HepG2 (cell line): ENCODE measurements at regions not wholly inside any gene's neighbourhood (a gene's known extent, or its start where the extent isn't known, plus 50 kb on each side); places are given as distances from the start of the nearest gene placed in this dataset.

ENCODE experiments used
- ATAC-seq: fragments of 200-7000 bp; cut with Tn5 transposase; 3 replicates; pipeline ENCODE4 v1.9.1; 2020; ENCODE audit warnings: mild to moderate bottlenecking, moderate library complexity
- BruUV-seq: library from RNA; stranded (reverse); fragments of 400-500 nt; replicated peaks from 2 replicates; lab custom pipeline; 2021; lab: Mats Ljungman, UMichigan
- CTCF ChIA-PET: fragments of 300-600 bp; formaldehyde crosslinking; extraction: SDS; loops from one replicate; lab custom pipeline; 2021; ENCODE audit warnings: low total read pairs, inconsistent platforms, low intra/inter-chr PET ratio; lab: Yijun Ruan, JAX
- POLR2A ChIA-PET: fragments of 350-600 bp; sonication (Branson Sonifier 250); formaldehyde crosslinking; loops from one replicate; lab custom pipeline; 2020; ENCODE audit warnings: antibody characterized with exemption, inconsistent platforms; lab: Yijun Ruan, JAX
- DNase-seq: peaks from one replicate; pipeline ENCODE4 v3.0.0-alpha.2; 2015; ENCODE audit warnings: low spot score
- FAIRE-seq: peaks from 3 replicates; lab custom pipeline; 2011; peaks lifted over from hg19 to GRCh38; lab: Jason Lieb, UNC
- H2AFZ ChIP-seq: one replicate; pipeline ENCODE4 v1.6.1; 2011; ENCODE audit warnings: low read length, inconsistent platforms
- H3K27ac ChIP-seq: fragments of 300-600 bp; 3 replicates; pipeline ENCODE4 v1.8.0; 2011; ENCODE audit warnings: mixed run types, mild to moderate bottlenecking, mixed read lengths, low read length, inconsistent platforms; ENCODE audit not compliant: insufficient read depth; ENCODE audit errors: extremely low read length
- H3K27me3 ChIP-seq, 2 experiments: fragments of 200-600 bp in 1 of 2; 2 replicates in 1 of 2; 3 replicates in 1 of 2; pipeline versions ENCODE4 v1.6.0 to v1.8.0; 2011; ENCODE audit warnings: low read length in 2 of 2, mild to moderate bottlenecking in 2 of 2, moderate library complexity in 2 of 2, inconsistent platforms in 1 of 2; ENCODE audit not compliant: insufficient read depth in 2 of 2, control insufficient read depth in 1 of 2
- H3K36me3 ChIP-seq, 2 experiments: fragments of 200-600 bp in 1 of 2; replicated peaks in 1 of 2; 2 replicates in 1 of 2; 3 replicates in 1 of 2; pipeline versions ENCODE4 v1.5.1 to v1.8.0; 2011; ENCODE audit warnings: low read length in 2 of 2, inconsistent platforms in 1 of 2; ENCODE audit not compliant: insufficient read depth in 2 of 2, control insufficient read depth in 1 of 2
- H3K4me1 ChIP-seq: 2 replicates; pipeline ENCODE4 v1.5.1; 2012; ENCODE audit warnings: low read length, inconsistent platforms; ENCODE audit not compliant: insufficient read depth
- H3K4me2 ChIP-seq: 2 replicates; pipeline ENCODE4 v1.6.0; 2011; ENCODE audit warnings: low read depth, low read length, inconsistent platforms
- H3K4me3 ChIP-seq, 3 experiments: fragments of 200-600 bp in 1 of 3; sonication (generic), shearing (Covaris generic) in 1 of 3; replicated peaks in 1 of 3; 2 replicates each; pipeline ENCODE4 v1.5.1; 2011 to 2016; ENCODE audit warnings: low read length in 3 of 3, inconsistent platforms in 2 of 3, low read depth in 2 of 3, mild to moderate bottlenecking in 2 of 3, control low read depth in 1 of 3, mixed read lengths in 1 of 3; ENCODE audit not compliant: insufficient read depth in 1 of 3
- H3K79me2 ChIP-seq: one replicate; pipeline ENCODE4 v1.6.1; 2011; ENCODE audit warnings: low read length, inconsistent platforms; ENCODE audit not compliant: insufficient read depth
- H3K9ac ChIP-seq: 2 replicates; pipeline ENCODE4 v1.6.0; 2011; ENCODE audit warnings: mild to moderate bottlenecking, low read depth, low read length, inconsistent platforms; ENCODE audit not compliant: insufficient read depth
- H3K9me3 ChIP-seq: 2 replicates; pipeline ENCODE4 v1.5.1; 2012; ENCODE audit warnings: mild to moderate bottlenecking, low read length
- H4K20me1 ChIP-seq: 2 replicates; pipeline ENCODE4 v1.6.0; 2011; ENCODE audit warnings: inconsistent platforms, mild to moderate bottlenecking, low read length, moderate library complexity; ENCODE audit not compliant: insufficient read depth
- CENPT ChIP-seq: sonication (generic); formaldehyde crosslinking; IDR thresholded peaks from 2 replicates; pipeline ENCODE4 v1.8.0; 2022; ENCODE audit warnings: low read depth, mild to moderate bottlenecking, moderate library complexity, missing genetic modification reagents
- EHMT2 ChIP-seq: fragments of 200-600 bp; sonication (generic); IDR thresholded peaks from 2 replicates; pipeline ENCODE4 v1.7.0; 2017; ENCODE audit warnings: antibody characterized with exemption, low read depth, low read length, borderline replicate concordance
- JUN ChIP-seq: sonication (generic); formaldehyde crosslinking; IDR thresholded peaks from 2 replicates; pipeline ENCODE4 v1.4.0; 2020; ENCODE audit warnings: mild to moderate bottlenecking, missing genetic modification reagents
- KDM3A ChIP-seq: IDR thresholded peaks from 2 replicates; pipeline ENCODE4 v1.6.1; 2018; ENCODE audit warnings: low read depth, missing compliant biosample characterization
- NFKB2 ChIP-seq: sonication (generic); formaldehyde crosslinking; IDR thresholded peaks from 2 replicates; pipeline ENCODE4 v1.4.0; 2020; ENCODE audit warnings: missing genetic modification reagents, borderline replicate concordance
- POLR2A ChIP-seq, 2 experiments: IDR thresholded peaks; 2 replicates each; pipeline ENCODE4 v1.6.1; 2011; ENCODE audit warnings: low read depth in 2 of 2, low read length in 2 of 2, mild to moderate bottlenecking in 1 of 2, moderate library complexity in 1 of 2; ENCODE audit not compliant: insufficient read depth in 1 of 2
- ZBTB3 ChIP-seq: sonication (generic); formaldehyde crosslinking; IDR thresholded peaks from 2 replicates; pipeline ENCODE4 v1.4.0; 2020; ENCODE audit warnings: low read depth, mild to moderate bottlenecking, moderate library complexity, missing genetic modification reagents, borderline replicate concordance
- ZFP36L1 ChIP-seq: sonication (generic); formaldehyde crosslinking; IDR thresholded peaks from 2 replicates; pipeline ENCODE4 v1.8.0; 2022; ENCODE audit warnings: mild to moderate bottlenecking, missing genetic modification reagents, moderate library complexity
- ZNF121 ChIP-seq: sonication (generic); formaldehyde crosslinking; IDR thresholded peaks from 2 replicates; pipeline ENCODE4 v1.5.0; 2020; ENCODE audit warnings: mild to moderate bottlenecking, missing genetic modification reagents
- ZNF180 ChIP-seq: sonication (generic); formaldehyde crosslinking; IDR thresholded peaks from 2 replicates; pipeline ENCODE4 v1.4.0; 2020; ENCODE audit warnings: low read depth, missing genetic modification reagents, borderline replicate concordance
- ZNF7 ChIP-seq: IDR thresholded peaks from 2 replicates; pipeline ENCODE4 v1.6.1; 2016; ENCODE audit warnings: missing biosample characterization, missing genetic modification reagents
- whole genome bisulfite sequencing: methylation state at CpG from one replicate; pipeline ENCODE4 v1.1.6; 2017; ENCODE audit warnings: low lambda C conversion rate; 5-methylcytosine and 5-hydroxymethylcytosine counted together
- in situ Hi-C: cut with HindIII; loops from 2 replicates; pipeline ENCODE4 v1.10.0; 2017; ENCODE audit warnings: low pct_unique_long_range_greater_than_20kb; ENCODE audit not compliant: extremely low pct_ligation_motif_present
- intact Hi-C: fragments of 100-400 bp; cut with micrococcal nuclease; formaldehyde crosslinking; loops from one replicate; pipeline ENCODE4 v1.10.0; 2022; ENCODE audit not compliant: unreplicated experiment
- TF ChIP-seq, protein P1 (sequence below): sonication (generic); formaldehyde crosslinking; IDR thresholded peaks from 2 replicates; pipeline ENCODE4 v1.5.0; 2020; ENCODE audit warnings: mild to moderate bottlenecking, missing genetic modification reagents
- TF ChIP-seq, protein P2 (sequence below): sonication (generic); formaldehyde crosslinking; IDR thresholded peaks from 2 replicates; pipeline ENCODE4 v1.4.0; 2020; ENCODE audit warnings: missing genetic modification reagents
- TF ChIP-seq, protein P3 (sequence below): sonication (generic); formaldehyde crosslinking; IDR thresholded peaks from 2 replicates; pipeline ENCODE4 v1.8.1; 2023; ENCODE audit warnings: mild to moderate bottlenecking, missing genetic modification reagents

DNA sequence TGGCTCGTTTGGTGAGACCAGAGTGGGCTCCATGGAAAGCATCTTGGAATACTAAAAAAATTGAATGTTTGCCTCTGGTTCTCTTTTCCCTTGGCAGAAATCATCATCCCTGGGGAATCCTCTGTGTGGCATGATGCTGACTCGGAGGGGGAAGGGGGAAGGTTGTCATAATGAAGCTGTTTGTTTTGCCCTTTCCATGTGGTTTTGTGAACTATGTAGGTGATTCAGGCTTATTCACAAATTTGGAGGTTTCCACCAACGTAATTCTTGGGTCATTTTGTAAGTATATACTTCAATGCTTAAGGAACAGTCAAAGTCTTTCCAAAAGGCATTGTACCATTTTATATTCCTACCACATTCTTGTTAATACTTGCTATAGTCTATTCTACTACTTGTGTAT is 754.0 kb upstream of the FAT3 start (continued):
- TF ChIP-seq EHMT2 (no peak), CENPT (CRISPR knock-in tag) (no peak), NFKB2 (no peak), ZNF7 (CRISPR knock-in tag) (no peak)

DNA sequence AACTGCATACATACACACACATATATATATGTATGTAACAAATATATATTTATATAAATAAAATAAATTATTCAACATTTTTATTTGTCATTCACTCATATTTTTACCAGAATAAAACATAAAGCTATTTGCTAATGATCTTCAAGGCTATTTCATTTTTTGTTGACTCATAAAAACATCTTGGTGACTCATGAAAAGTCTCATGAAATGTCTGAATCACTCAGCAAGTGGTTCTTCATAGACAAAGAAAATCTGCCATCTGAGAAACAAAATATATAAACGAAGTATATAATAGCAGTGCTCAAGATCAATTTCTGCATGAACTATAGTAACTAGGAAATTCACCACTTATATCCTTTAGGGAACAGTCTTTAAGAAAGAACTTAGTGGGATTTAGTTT is 764.8 kb upstream of the FAT3 start:
- no peak overlapping the region for H3K4me2 ChIP-seq
- intact Hi-C loops (no loop called here), in situ Hi-C loops (no loop called here)
- H3K4me1 ChIP-seq, result no peaks in the 10 kb centered on the region
- H3K4me3 ChIP-seq, result no peak overlapping the region
- CTCF ChIA-PET, result no interaction called here
- no peaks in the 10 kb centered on the region for H3K27me3 ChIP-seq
- no peak overlapping the region for H3K27ac ChIP-seq
- no peaks in the 10 kb centered on the region for H3K36me3 ChIP-seq
- H2AFZ ChIP-seq, result no peak overlapping the region
- peaks cover 15% of the 10 kb centered on the region for H3K9me3 ChIP-seq
- no peak for DNase-seq
- POLR2A ChIA-PET, result no interaction called here
- no peaks in the 10 kb centered on the region for H3K79me2 ChIP-seq
- BruUV-seq, result no TSS peak
- H3K9ac ChIP-seq, result no peak overlapping the region
- no peak for ATAC-seq
- TF ChIP-seq ZNF121, result no peak
- no peak for TF ChIP-seq ZBTB3
- TF ChIP-seq, protein P1, sequence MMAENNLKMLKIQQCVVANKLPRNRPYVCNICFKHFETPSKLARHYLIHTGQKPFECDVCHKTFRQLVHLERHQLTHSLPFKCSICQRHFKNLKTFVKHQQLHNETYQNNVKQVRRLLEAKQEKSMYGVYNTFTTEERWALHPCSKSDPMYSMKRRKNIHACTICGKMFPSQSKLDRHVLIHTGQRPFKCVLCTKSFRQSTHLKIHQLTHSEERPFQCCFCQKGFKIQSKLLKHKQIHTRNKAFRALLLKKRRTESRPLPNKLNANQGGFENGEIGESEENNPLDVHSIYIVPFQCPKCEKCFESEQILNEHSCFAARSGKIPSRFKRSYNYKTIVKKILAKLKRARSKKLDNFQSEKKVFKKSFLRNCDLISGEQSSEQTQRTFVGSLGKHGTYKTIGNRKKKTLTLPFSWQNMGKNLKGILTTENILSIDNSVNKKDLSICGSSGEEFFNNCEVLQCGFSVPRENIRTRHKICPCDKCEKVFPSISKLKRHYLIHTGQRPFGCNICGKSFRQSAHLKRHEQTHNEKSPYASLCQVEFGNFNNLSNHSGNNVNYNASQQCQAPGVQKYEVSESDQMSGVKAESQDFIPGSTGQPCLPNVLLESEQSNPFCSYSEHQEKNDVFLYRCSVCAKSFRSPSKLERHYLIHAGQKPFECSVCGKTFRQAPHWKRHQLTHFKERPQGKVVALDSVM, result no peak
- TF ChIP-seq, protein P2, sequence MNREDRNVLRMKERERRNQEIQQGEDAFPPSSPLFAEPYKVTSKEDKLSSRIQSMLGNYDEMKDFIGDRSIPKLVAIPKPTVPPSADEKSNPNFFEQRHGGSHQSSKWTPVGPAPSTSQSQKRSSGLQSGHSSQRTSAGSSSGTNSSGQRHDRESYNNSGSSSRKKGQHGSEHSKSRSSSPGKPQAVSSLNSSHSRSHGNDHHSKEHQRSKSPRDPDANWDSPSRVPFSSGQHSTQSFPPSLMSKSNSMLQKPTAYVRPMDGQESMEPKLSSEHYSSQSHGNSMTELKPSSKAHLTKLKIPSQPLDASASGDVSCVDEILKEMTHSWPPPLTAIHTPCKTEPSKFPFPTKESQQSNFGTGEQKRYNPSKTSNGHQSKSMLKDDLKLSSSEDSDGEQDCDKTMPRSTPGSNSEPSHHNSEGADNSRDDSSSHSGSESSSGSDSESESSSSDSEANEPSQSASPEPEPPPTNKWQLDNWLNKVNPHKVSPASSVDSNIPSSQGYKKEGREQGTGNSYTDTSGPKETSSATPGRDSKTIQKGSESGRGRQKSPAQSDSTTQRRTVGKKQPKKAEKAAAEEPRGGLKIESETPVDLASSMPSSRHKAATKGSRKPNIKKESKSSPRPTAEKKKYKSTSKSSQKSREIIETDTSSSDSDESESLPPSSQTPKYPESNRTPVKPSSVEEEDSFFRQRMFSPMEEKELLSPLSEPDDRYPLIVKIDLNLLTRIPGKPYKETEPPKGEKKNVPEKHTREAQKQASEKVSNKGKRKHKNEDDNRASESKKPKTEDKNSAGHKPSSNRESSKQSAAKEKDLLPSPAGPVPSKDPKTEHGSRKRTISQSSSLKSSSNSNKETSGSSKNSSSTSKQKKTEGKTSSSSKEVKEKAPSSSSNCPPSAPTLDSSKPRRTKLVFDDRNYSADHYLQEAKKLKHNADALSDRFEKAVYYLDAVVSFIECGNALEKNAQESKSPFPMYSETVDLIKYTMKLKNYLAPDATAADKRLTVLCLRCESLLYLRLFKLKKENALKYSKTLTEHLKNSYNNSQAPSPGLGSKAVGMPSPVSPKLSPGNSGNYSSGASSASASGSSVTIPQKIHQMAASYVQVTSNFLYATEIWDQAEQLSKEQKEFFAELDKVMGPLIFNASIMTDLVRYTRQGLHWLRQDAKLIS, result no peak
- no peak for TF ChIP-seq JUN
- TF ChIP-seq POLR2A (IDR thresholded peaks at IDR 0.05; ENCODE audit: insufficient read depth in 1 of 2, low read depth in 2 of 2, low read length in 2 of 2), result no peak
- TF ChIP-seq ZFP36L1 (CRISPR knock-in tag), result no peak
- no peak for TF ChIP-seq ZNF180 (CRISPR knock-in tag)
- TF ChIP-seq, protein P3, sequence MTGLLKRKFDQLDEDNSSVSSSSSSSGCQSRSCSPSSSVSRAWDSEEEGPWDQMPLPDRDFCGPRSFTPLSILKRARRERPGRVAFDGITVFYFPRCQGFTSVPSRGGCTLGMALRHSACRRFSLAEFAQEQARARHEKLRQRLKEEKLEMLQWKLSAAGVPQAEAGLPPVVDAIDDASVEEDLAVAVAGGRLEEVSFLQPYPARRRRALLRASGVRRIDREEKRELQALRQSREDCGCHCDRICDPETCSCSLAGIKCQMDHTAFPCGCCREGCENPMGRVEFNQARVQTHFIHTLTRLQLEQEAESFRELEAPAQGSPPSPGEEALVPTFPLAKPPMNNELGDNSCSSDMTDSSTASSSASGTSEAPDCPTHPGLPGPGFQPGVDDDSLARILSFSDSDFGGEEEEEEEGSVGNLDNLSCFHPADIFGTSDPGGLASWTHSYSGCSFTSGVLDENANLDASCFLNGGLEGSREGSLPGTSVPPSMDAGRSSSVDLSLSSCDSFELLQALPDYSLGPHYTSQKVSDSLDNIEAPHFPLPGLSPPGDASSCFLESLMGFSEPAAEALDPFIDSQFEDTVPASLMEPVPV (CRISPR knock-in tag), result no peak
- no peak for TF ChIP-seq KDM3A
- 0% methylated on average over 1 of the region's 1 CpG for WGBS
- H4K20me1 ChIP-seq, result no peaks in the 10 kb centered on the region
- no peak for FAIRE-seq
